D721Med (cell line): ENCODE measurements at regions not wholly inside any gene's neighbourhood (a gene's known extent, or its start where the extent isn't known, plus 50 kb on each side); places are given as distances from the start of the nearest gene placed in this dataset.

Experiments
- DNase-seq: peaks from one replicate; pipeline ENCODE4 v3.0.0; 2011; ENCODE audit warnings: low spot score; ENCODE audit not compliant: insufficient read length
- FAIRE-seq: peaks from 2 replicates; lab custom pipeline; 2011; peaks lifted over from hg19 to GRCh38; lab: Jason Lieb, UNC
- TF ChIP-seq, protein P1 (sequence below): IDR thresholded peaks from 2 replicates; pipeline ENCODE4 v1.5.1; 2012; ENCODE audit warnings: mild to moderate bottlenecking, control low read depth; ENCODE audit not compliant: insufficient read depth; ENCODE audit errors: missing control alignments

DNA sequence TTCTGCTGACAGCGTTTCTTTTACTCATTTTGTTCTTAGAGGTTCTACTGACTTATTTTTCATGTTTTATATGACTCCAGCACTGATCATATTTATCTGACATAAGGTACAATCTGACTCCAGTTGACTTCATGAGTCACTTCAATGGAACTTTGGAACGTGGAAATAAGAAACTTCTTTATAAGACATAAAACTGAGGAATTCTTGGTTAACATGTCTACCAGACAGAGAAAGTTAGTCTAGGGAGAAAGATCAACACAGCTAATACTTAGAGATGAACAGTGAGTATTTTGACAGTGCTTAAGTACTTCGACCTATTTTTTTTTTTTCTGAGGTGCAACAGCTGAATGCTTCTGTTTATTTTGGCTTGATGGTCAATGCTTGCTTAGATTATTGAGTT, 679.5 kb downstream of the KCNJ2 start:
- no peak for FAIRE-seq
- TF ChIP-seq, protein P1, sequence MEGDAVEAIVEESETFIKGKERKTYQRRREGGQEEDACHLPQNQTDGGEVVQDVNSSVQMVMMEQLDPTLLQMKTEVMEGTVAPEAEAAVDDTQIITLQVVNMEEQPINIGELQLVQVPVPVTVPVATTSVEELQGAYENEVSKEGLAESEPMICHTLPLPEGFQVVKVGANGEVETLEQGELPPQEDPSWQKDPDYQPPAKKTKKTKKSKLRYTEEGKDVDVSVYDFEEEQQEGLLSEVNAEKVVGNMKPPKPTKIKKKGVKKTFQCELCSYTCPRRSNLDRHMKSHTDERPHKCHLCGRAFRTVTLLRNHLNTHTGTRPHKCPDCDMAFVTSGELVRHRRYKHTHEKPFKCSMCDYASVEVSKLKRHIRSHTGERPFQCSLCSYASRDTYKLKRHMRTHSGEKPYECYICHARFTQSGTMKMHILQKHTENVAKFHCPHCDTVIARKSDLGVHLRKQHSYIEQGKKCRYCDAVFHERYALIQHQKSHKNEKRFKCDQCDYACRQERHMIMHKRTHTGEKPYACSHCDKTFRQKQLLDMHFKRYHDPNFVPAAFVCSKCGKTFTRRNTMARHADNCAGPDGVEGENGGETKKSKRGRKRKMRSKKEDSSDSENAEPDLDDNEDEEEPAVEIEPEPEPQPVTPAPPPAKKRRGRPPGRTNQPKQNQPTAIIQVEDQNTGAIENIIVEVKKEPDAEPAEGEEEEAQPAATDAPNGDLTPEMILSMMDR: no peak

DNA sequence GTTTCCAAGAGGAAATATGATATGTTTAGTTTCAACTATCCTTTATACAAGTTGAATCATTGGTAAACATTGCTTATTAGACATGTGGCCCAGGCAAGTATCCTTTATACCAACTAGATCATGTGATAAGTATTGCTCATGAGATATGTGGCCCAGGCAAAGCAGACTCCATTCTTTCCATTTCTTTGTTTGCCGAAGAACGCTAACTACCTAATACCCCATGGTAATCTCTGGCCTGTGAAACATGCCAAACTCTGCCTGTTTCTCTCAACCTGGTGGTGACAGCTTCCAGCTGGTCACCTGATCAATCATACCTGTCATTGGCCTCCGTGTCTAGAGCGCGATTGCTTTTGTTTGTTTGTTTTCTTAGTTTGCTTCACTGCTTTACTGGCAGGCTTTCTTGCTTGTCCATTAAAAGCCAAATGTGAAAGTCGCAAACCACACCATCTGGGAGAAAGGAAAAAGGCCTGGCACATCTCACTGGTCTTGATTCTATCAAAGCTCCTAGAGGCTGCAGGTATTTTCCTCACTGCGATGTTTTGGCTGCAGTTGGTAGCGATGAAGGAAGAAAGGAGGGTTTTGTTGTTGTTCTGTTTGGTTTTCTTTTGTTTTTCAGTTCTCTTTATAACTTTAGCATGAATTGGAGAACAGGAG, 686.2 kb downstream of the KCNJ2 start:
- FAIRE-seq (no peak), DNase-seq (no peak)
- TF ChIP-seq, protein P1: no peak

More for the DNA sequence above, 679.5 kb downstream of the KCNJ2 start:
- DNase-seq: no peak

DNA sequence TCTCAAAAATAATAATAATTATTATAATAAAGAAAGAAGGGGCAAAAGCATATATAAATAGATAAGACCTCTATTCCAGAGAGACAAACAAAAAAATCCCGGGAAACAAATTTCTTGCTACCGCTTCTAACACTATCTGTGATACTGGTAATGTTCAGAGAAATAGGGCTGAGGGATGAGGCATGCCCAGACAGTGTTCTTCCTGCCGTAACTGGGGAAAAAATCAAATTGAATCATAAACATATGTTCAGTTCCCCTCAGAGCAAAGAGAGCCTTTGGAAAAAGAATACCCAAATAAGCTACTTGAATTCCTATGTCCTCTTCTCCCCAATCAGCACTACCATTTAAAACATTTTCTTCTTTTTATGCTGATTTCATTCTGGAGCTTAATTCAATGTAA, 688.0 kb downstream of the KCNJ2 start:
- DNase-seq (no peak), FAIRE-seq (no peak)
- TF ChIP-seq, protein P1: no peak

DNA sequence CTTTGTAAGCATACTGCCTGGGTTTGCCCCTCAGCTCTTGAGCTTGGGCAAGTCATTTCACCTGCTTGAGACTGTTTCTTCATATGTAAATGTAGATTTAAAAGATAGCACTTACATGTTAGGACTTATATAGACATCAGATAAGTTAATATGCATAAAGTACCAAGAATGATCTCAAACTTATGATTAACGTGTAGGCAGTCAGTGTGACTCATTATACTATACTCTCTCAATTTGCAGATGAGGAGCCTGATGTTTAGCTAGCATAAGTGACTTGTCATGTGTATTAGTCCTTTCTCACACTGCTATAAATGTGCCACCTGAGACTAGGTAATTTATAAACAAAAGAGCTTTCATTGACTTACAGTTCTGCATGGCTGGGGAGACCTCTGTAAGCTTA, 690.5 kb downstream of the KCNJ2 start:
- DNase-seq (no peak), FAIRE-seq (no peak)
- TF ChIP-seq, protein P1: no peak

DNA sequence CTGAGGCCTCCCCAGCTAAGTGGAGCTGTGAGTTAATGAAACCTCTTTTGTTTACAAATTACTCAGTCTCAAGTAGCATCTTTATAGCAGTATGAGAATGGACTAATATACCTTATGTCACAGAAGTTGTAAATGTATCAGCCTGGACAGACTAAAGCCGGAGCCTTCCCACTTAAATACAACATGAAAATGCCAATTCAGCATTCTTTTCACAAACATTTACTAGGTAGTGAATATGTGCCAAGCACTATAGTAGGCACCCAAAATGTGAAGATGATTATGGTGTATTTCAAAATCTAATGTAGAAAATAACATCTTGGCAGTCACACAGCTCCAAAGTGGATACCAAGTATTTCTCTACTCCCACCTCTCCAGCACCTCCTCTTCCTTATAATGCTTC, 693.0 kb downstream of the KCNJ2 start:
- TF ChIP-seq, protein P1: no peak
- no peak for FAIRE-seq

DNA sequence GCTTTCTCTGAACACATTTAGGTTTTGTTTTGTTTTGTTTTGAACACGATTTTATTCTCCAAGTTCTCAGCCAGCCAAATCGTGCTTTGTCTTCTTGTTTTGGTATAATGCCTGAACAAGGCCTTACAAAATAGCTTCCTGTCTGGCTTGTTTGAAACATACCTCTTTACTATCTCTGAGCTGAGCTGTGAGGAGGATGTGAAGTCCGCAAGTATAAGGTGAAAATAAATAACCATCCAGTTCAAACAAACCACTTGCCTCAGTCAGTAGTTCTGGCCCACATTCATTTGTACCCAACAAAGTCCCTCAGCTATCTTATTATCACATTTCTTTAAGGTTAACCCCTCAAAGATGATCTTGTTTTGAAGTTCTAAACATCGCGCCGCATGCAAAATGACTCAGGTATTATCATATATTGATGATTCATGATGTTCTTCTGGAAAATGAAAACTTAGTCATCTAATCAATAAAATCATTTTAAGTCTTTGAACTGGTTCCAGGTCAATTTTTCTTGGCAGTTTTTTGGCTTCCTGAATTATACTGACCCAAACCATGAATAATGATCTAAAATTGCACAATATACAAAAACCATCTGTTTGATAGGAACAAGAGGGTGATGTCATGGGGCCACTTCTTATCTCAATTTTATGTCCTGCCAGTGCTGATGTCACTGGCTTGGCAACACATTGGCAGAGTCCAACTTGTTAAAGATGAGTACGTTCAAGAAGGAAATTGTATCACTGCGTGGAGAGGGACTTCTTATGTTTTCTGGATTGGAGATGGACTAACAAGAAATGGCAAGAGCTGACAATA, 694.3 kb downstream of the KCNJ2 start:
- DNase-seq (no peak), FAIRE-seq (no peak)
- TF ChIP-seq, protein P1: no peak

More for the DNA sequence above, 693.0 kb downstream of the KCNJ2 start:
- no peak for DNase-seq
